HG02981 (cell line): ENCODE measurements at regions not wholly inside any gene's neighbourhood (a gene's known extent, or its start where the extent isn't known, plus 50 kb on each side); places are given as distances from the start of the nearest gene placed in this dataset.

Source experiments
- ATAC-seq: cut with Tn5 transposase; IDR thresholded peaks from one replicate; pipeline ENCODE4 v1.9.1; 2021; ENCODE audit warnings: mild to moderate bottlenecking, moderate library complexity; ENCODE audit not compliant: unreplicated experiment

GRCh38 chr7:52085610-52086009 lies 769.0 kb upstream of the COBL start:
- ATAC-seq: no peak

- ATAC-seq: no peak
Observed at GRCh38 chr7:52080493-52080892, 763.9 kb upstream of the COBL start.

GRCh38 chr7:52079726-52080125 lies 763.1 kb upstream of the COBL start:
- no peak for ATAC-seq

- ATAC-seq: no peak
Observed at GRCh38 chr7:52077571-52077970, 761.0 kb upstream of the COBL start.

- no peak for ATAC-seq
Observed at GRCh38 chr7:52074912-52075311, 758.3 kb upstream of the COBL start.

- ATAC-seq: no peak
Observed at GRCh38 chr7:52074071-52074470, 757.5 kb upstream of the COBL start.

GRCh38 chr7:52071744-52072143 lies 755.1 kb upstream of the COBL start:
- no peak for ATAC-seq

- no peak for ATAC-seq
Observed at GRCh38 chr7:52064493-52064892, 747.9 kb upstream of the COBL start.

GRCh38 chr7:52061666-52062065 lies 745.1 kb upstream of the COBL start:
- ATAC-seq: no peak

- no peak for ATAC-seq
Observed at GRCh38 chr7:52053525-52053924, 736.9 kb upstream of the COBL start.

- ATAC-seq: no peak
Observed at GRCh38 chr7:52030722-52031121, 714.1 kb upstream of the COBL start.

GRCh38 chr7:52026140-52026539 lies 709.5 kb upstream of the COBL start:
- no peak for ATAC-seq

- ATAC-seq: no peak
Observed at GRCh38 chr7:52021343-52021742, 704.7 kb upstream of the COBL start.

- ATAC-seq: no peak
Observed at GRCh38 chr7:52018680-52019054, 702.1 kb upstream of the COBL start.

GRCh38 chr7:52017802-52018679 lies 701.4 kb upstream of the COBL start:
- peak; percentile 67 for ATAC-seq

GRCh38 chr7:52009181-52009580 lies 692.6 kb upstream of the COBL start:
- ATAC-seq: no peak

- ATAC-seq: no peak
Observed at GRCh38 chr7:52006674-52007073, 690.1 kb upstream of the COBL start.

GRCh38 chr7:52005613-52006012 lies 689.0 kb upstream of the COBL start:
- ATAC-seq: no peak

GRCh38 chr7:51995596-51996179 lies 679.1 kb upstream of the COBL start:
- no peak for ATAC-seq

GRCh38 chr7:51982653-51983052 lies 666.0 kb upstream of the COBL start:
- ATAC-seq: no peak

GRCh38 chr7:51980812-51981211 lies 664.2 kb upstream of the COBL start:
- no peak for ATAC-seq

- ATAC-seq: no peak
Observed at GRCh38 chr7:51980313-51980712, 663.7 kb upstream of the COBL start.

- ATAC-seq: no peak
Observed at GRCh38 chr7:51977913-51978312, 661.3 kb upstream of the COBL start.
